ENCODE measurements at regions not wholly inside any gene's neighbourhood (a gene's known extent, or its start where the extent isn't known, plus 50 kb on each side); places are given as distances from the start of the nearest gene placed in this dataset.
"Not testable (repeated sequence)": the region's sequence is repeated elsewhere in the genome, so short reads cannot be mapped to it uniquely, and the experiment has no call there.

DNA sequence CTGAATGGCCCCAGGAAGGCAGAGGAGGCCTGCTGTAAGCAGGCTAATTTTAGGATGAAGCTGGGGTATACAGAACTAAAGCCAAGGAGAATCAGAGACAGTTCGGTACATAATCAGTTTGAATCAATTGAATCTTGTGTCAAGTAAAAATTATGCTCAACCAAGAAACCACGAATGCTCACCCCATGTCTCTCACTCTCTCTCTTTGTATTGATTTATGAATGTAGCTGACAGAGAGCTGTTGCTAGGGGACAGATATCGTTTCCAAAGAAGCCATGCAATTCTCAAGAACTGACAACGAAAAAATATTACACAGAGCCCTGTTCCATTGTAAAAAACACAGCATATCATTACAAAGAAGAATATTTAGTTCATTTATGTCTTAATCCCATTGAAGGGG lies 151.1 kb upstream of the PKP2 start:
- H3K4me3 ChIP-seq (ENCODE audit: low read depth, low read length), result no peak overlapping the region
- TF ChIP-seq CTCF (IDR thresholded peaks at IDR 0.05; ENCODE audit: low read depth, low read length) (no peak), MYC (IDR thresholded peaks at IDR 0.05; ENCODE audit: low read depth, low read length) (no peak)
- no peak for DNase-seq (ENCODE audit: low read depth)

DNA sequence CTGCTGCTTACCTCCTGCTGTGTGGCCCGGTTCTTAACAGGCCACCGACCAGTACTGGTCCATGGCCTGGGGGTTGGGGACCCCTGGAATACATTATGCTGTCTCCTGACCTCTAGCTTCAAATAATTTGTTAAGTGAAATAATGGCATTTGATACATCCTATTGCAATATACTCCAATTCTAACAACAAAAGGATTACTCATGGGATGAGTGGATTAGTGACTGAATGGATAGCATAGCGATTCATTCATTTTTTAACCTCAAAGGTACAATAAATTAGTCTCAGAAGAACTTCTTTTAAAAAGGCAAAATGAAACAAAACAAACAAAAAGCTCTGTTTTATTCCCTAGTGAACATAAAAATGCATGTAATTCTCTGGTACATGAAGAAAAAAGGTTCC lies 147.9 kb upstream of the PKP2 start:
- no peak for DNase-seq (ENCODE audit: low read depth)
- TF ChIP-seq, protein P1, sequence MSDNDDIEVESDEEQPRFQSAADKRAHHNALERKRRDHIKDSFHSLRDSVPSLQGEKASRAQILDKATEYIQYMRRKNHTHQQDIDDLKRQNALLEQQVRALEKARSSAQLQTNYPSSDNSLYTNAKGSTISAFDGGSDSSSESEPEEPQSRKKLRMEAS (IDR thresholded peaks at IDR 0.05; ENCODE audit: low read depth, low read length), result no peak
- TF ChIP-seq POLR2A (IDR thresholded peaks at IDR 0.05; ENCODE audit: extremely low read depth, insufficient read length) (no peak), MYC (IDR thresholded peaks at IDR 0.05; ENCODE audit: low read depth, low read length) (no peak), CTCF (IDR thresholded peaks at IDR 0.05; ENCODE audit: low read depth, low read length) (no peak)
- no peak overlapping the region for H3K4me3 ChIP-seq (ENCODE audit: low read depth, low read length)

- TF ChIP-seq MYC (IDR thresholded peaks at IDR 0.05; ENCODE audit: low read depth, low read length) (no peak), POLR2A (IDR thresholded peaks at IDR 0.05; ENCODE audit: extremely low read depth, insufficient read length) (no peak), CTCF (IDR thresholded peaks at IDR 0.05; ENCODE audit: low read depth, low read length) (no peak)
- TF ChIP-seq, protein P1 (IDR thresholded peaks at IDR 0.05; ENCODE audit: low read depth, low read length), result no peak
- DNase-seq (ENCODE audit: low read depth), result no peak
- H3K4me3 ChIP-seq (ENCODE audit: low read depth, low read length), result no peak overlapping the region
These were observed 145.0 kb upstream of the PKP2 start for GRCh38 chr12:33041562-33041961.

DNA sequence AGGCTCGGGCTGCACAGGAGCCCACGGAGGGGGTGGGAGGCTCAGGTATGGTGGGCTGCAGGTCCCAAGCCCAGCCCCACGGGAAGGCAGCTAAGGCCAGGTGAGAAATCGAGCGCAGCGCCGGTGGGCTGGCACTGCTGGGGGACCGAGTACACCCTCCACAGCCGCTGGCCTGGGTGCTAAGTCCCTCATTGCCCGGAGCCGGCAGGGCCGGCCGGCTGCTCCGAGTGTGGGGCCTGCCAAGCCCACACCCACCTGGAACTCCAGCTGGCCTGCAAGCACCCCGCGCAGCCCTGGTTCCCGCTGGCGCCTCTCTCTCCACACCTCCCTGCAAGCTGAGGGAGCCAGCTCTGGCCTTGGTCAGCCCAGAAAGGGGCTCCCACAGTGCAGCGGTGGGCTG lies 137.4 kb upstream of the PKP2 start:
- not testable (repeated sequence) for H3K4me3 ChIP-seq (ENCODE audit: low read depth, low read length)

DNA sequence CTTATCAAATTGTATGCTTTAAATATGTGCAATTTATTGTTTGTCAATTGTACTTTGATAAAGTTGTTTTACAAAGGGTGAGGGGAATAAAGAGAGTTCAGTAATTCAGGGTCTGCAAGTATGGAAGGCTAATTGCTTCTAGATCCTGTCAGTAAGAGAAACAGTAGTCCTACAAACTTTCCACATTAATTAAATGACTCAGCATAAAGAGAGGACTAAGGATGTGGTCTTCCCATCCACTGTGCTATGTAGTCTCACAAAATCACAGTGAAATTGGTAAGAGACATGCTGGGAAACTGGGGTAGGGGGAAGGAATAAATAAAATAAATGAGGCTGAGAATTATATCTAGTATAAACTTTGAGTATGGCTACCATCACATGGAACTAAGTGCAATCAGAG lies 130.2 kb upstream of the PKP2 start:
- DNase-seq (ENCODE audit: low read depth), result no peak
- H3K4me3 ChIP-seq (ENCODE audit: low read depth, low read length), result no peak overlapping the region
- TF ChIP-seq, protein P1 (IDR thresholded peaks at IDR 0.05; ENCODE audit: low read depth, low read length), result no peak
- TF ChIP-seq POLR2A (IDR thresholded peaks at IDR 0.05; ENCODE audit: extremely low read depth, insufficient read length), result no peak
- no peak for TF ChIP-seq CTCF (IDR thresholded peaks at IDR 0.05; ENCODE audit: low read depth, low read length)
- no peak for TF ChIP-seq MYC (IDR thresholded peaks at IDR 0.05; ENCODE audit: low read depth, low read length)

More for the DNA sequence above, 137.4 kb upstream of the PKP2 start:
- not testable (repeated sequence) for DNase-seq (ENCODE audit: low read depth)

DNA sequence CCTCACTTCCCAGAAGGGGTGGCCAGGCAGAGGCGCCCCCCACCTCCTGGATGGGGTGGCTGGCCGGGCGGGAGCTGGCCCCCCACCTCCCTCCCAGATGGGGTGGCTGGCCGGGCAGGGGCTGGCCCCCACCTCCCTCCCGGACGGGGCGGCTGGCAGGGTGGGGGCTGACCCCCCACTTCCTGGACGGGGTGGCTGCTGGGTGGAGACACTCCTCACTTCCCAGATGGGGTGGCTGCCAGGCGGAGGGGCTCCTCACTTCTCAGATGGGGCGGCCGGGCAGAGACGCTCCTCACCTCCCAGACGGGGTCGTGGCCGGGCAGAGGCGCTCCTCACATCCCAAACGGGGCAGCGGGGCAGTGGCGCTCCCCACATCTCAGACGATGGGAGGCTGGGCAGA lies 126.1 kb upstream of the PKP2 start:
- DNase-seq (ENCODE audit: low read depth); H3K4me3 ChIP-seq (ENCODE audit: low read depth, low read length): not testable (repeated sequence)

DNA sequence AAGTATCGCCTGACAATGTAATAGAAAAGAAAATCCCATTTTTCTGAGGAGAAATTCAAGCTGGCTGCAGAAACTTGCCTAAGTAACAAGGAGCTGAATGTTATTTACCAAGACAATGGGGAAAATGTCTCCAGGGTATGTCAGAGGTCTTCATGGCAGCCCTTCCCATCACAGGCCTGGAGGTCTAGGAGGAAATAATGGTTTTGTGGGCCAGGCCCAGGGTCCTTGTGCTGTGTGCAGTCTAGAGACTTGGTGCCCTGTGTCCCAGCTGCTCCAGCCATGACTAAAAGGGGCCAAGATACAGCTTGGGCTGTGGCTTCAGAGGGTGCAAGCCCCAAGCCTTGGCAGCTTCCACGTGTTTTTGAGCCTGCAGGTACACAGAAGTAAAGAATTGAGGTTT lies 120.5 kb upstream of the PKP2 start:
- not testable (repeated sequence) for H3K4me3 ChIP-seq (ENCODE audit: low read depth, low read length); DNase-seq (ENCODE audit: low read depth)

DNA sequence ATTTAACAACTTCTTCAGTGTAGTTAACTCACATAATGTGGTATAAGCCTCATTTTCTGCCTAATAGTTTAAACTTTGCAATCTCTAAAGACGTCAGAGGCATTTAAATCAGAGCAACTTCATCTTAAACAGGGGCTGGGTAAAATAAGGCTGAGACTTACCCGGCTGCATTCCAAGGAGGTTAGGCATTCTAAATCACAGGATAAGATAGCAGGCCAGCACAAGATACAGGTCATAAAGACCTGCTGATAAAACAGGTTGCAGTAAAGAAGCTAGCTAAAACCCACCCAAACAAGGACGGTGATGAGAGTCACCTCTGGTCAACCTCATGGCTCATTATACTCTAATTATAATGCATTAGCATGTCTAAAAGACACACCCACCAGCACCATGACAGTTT lies 115.6 kb upstream of the PKP2 start:
- TF ChIP-seq, protein P1 (IDR thresholded peaks at IDR 0.05; ENCODE audit: low read depth, low read length), result no peak
- no peak for TF ChIP-seq POLR2A (IDR thresholded peaks at IDR 0.05; ENCODE audit: extremely low read depth, insufficient read length)
- DNase-seq (ENCODE audit: low read depth), result no peak

More for the DNA sequence above, 115.6 kb upstream of the PKP2 start:
- H3K4me3 ChIP-seq (ENCODE audit: low read depth, low read length), result no peak overlapping the region

Measured in NB4 (cell line).